ENCODE measurements at regions not wholly inside any gene's neighbourhood (a gene's known extent, or its start where the extent isn't known, plus 50 kb on each side); places are given as distances from the start of the nearest gene placed in this dataset.

DNA sequence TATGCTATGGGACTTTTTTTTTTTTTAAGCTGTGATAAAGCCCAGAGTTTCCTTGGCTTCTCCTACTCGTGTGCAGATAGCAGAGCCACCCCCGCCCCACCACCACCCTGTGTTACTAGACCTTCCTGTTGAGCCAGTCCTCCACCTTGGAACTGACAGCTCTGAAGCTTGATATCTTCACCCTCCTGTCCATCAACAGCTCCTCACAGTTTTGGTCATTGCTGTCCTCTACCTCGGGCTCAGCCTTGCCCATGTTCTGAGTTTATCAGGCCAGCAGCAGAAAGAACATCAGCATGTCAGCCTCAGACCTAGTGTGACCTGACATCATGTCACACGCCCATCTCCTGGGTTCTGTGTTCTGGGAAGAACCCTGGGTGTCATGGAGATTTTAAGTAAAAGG lies 167.1 kb upstream of the RAI14 start:
- Mint-ChIP-seq H3K9me3 (peaks cover 0 to 3% (median 0%) of the 10 kb centered on the region in 9 donors), H3K27me3 (peaks cover 12 to 32% (median 30%) of the 10 kb centered on the region in 5 donors), H3K27ac (no peak overlapping the region), H3K36me3 (no peaks in the 10 kb centered on the region), H3K4me1 (peaks cover 2 to 6% (median 2%) of the 10 kb centered on the region in 4 donors), H3K4me3 (no peak overlapping the region)
- POLR2A ChIA-PET: no interaction called here
- no peak for ATAC-seq
- no peak for DNase-seq

DNA sequence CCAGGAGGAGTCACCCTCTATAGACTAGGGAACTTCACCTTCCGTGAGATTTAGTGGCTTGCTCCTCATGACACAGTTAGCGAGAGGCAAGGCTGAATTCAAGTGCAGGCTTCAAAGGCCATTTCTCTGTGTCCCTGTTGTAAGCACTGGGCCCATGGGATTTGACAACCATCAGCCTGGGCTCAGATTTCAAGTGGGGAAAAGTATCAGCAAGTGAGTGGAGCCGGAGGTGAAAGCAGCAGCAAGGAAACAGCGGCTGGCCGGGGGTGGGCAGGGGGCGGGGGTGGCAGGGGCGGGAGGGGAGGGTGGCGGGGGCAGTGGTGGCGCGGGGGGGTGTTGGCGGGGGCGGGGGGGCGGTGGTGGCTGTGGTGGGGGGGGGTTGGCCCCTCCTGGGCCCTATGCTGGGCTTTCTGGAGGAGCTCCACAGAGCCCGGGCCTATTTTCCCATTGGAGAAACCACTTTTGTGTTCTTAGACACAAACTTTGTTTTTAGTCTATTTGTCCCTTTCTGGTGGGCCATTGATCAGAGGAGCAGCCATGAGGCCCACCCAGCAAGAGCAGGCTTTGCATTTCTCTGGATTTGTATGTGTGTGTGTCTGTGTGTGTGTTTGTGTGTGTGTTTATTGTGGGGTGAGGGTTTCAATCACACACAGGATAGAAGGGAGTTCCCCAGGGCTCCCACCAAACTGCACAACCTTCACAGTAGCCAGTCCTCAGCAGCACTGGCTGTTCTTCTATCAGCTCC lies 165.4 kb upstream of the RAI14 start:
- peaks cover 2 to 6% (median 3%) of the 10 kb centered on the region in 4 donors for H3K4me1 Mint-ChIP-seq
- H3K4me3 Mint-ChIP-seq: no peak overlapping the region
- H3K9me3 Mint-ChIP-seq: peaks cover 0 to 3% (median 0%) of the 10 kb centered on the region in 9 donors
- no peak for DNase-seq
- H3K27ac Mint-ChIP-seq: no peak overlapping the region
- H3K36me3 Mint-ChIP-seq: no peaks in the 10 kb centered on the region
- H3K27me3 Mint-ChIP-seq: peaks cover 12 to 32% (median 25%) of the 10 kb centered on the region in 5 donors
- POLR2A ChIA-PET: no interaction called here
- no peak for ATAC-seq

DNA sequence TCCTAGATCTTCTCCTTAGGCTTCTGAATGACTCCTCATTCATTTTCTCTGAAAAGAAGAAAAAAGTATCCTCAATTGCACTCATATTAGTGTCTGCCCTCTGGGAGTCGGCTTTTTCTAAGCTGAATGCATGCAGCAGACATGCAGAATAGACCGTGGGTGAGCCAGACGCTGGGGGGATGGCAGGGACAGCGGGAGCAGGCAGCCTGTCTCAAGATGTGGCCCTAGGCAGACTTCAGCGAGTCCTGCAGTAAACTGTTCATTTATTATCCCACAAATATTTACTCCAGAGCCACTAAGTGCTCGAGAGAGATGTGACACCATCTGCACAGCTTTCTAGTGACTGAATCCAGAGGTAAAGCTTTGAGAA lies 164.9 kb upstream of the RAI14 start:
- ATAC-seq: no peak
- no peak overlapping the region for H3K27ac Mint-ChIP-seq

DNA sequence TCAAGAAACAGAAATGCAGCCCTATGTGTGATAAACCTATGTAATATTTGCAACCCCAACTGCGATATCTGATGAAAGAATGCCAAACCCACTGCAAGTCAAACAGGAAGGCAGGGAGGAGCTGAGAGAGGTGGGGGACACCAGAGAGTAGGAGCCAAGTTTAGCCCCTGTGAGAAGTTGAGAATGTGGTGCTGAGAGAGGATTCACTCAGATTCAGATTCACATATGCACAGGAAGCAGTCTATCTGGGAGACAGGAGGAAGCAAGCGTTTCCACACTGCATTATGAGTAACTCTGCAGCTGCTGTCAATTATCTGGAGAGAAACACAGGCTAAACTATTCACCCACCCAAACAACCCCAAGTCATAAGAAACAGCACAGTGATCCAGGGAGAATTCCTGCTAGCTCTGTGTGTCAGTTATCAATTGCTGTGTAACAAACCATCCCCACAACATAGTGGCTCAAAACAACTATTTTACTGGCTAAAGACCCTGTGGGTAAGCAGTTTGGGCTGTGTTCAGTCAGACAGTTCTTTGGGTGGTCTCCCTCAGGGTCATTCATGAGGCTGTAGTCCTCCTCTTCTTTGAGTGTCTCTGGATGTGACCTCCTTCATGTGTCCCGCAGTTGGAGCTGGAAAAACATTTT lies 161.9 kb upstream of the RAI14 start:
- Mint-ChIP-seq H3K4me1 (peaks cover 0 to 13% (median 2%) of the 10 kb centered on the region in 4 donors), H3K9me3 (peaks cover 0 to 3% (median 0%) of the 10 kb centered on the region in 9 donors), H3K27me3 (peaks cover 0 to 10% (median 3%) of the 10 kb centered on the region in 5 donors), H3K4me3 (no peak overlapping the region), H3K36me3 (no peaks in the 10 kb centered on the region), H3K27ac (peak overlapping the region in 1 of 10 donors; percentile 61)
- no peak for ATAC-seq
- DNase-seq: no peak
- POLR2A ChIA-PET: no interaction called here

More for the DNA sequence above, 164.9 kb upstream of the RAI14 start:
- H3K4me1 Mint-ChIP-seq: peaks cover 1 to 3% (median 2%) of the 10 kb centered on the region in 4 donors
- no peak overlapping the region for H3K4me3 Mint-ChIP-seq
- POLR2A ChIA-PET: no interaction called here
- DNase-seq: no peak
- peaks cover 10 to 27% (median 23%) of the 10 kb centered on the region in 5 donors for H3K27me3 Mint-ChIP-seq
- no peaks in the 10 kb centered on the region for H3K36me3 Mint-ChIP-seq
- H3K9me3 Mint-ChIP-seq: peaks cover 0 to 3% (median 0%) of the 10 kb centered on the region in 9 donors

DNA sequence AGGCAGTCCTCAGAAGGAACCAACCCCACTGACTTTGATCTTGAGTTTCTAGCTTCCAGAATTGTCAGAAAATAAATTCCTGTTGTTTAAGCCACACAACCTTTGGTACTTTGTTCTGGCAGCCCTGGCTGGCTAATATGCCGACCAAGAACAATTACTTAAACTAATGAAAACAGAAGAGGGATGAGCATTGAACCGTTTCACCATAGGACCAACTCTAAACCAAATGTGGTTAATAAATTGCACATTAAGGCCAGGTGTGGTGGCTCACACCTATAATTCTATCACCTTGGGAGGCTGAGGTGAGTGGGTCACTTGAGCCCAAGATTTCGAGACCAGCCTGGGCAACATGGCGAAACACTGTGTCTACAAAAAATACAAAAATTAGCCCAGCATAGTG lies 160.9 kb upstream of the RAI14 start:
- ATAC-seq (no peak), DNase-seq (no peak)
- Mint-ChIP-seq H3K36me3 (no peaks in the 10 kb centered on the region), H3K27ac (peak overlapping the region in 1 of 10 donors; percentile 36), H3K4me1 (peaks cover 0 to 17% (median 2%) of the 10 kb centered on the region in 4 donors), H3K27me3 (peaks cover 0 to 5% (median 0%) of the 10 kb centered on the region in 5 donors), H3K9me3 (peaks cover 0 to 3% (median 0%) of the 10 kb centered on the region in 9 donors), H3K4me3 (no peak overlapping the region)
- POLR2A ChIA-PET: no interaction called here

DNA sequence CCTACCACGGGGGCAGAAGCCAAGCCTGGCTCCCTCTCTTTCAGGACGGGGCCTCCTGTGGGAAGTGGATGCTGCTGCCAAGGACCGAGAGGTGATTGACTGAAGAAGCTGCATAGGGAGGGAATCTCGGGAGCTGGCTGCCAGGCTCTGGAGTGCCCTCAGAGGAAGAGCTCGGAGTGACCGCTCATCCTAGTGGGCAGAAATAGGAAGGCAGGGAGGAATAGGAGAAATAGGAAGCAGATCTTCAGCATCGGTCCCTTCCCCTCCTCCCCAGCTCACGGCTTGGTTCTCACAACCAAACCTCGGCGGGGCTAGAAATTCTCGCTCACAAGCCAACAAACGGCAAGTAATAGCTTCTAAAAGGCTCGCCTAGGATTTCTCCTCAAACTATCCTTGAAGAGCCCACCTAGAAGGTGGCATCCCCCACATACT lies 159.9 kb upstream of the RAI14 start:
- POLR2A ChIA-PET: no interaction called here
- DNase-seq: no peak
- ATAC-seq: no peak
- Mint-ChIP-seq H3K4me1 (peaks cover 0 to 19% (median 2%) of the 10 kb centered on the region in 4 donors), H3K9me3 (peaks cover 0 to 3% (median 0%) of the 10 kb centered on the region in 9 donors), H3K27ac (peak overlapping the region in 1 of 10 donors; percentile 35), H3K36me3 (no peaks in the 10 kb centered on the region), H3K27me3 (peaks cover 0 to 5% (median 0%) of the 10 kb centered on the region in 5 donors), H3K4me3 (no peak overlapping the region)

DNA sequence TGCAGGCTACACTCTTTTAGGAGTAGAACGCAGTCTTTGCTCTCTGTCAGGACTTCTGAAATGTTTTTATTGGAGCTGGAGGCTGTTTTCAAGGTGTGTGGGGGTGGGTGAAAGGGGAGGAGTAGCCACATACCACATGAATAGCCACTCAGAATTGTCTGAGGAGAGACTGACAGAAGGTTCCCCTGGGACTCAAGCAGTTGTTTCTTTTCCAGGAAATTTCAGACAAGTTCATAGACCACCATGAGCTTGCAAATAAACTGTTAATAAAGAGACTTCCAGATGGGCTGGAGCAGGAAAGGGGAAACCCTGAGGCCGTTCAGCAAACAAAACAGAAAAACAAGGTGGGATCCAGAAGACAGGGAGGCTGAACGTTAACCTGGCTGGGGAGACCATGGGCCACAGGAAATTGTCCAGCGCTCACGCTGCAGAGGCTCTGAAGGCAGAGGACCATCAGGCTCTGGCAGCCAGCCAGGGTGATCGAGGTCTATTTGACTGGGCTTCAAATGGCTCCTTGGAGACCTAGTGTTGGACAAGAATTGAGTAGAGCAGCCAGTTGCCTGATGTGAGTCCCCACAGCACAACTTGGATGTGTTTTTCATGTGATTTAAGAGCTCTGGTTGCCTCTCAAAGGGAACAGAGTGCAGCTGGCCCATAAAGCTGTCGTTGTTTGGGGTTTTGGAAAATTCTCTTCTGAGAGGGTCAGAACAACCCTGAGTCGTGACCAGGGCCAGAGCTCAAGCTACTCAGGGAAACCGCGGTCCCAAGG lies 159.2 kb upstream of the RAI14 start:
- peaks cover 0 to 5% (median 2%) of the 10 kb centered on the region in 5 donors for H3K27me3 Mint-ChIP-seq
- peaks cover 0 to 19% (median 2%) of the 10 kb centered on the region in 4 donors for H3K4me1 Mint-ChIP-seq
- peaks cover 0 to 3% (median 0%) of the 10 kb centered on the region in 9 donors for H3K9me3 Mint-ChIP-seq
- ATAC-seq (no peak), DNase-seq (no peak)
- POLR2A ChIA-PET: no interaction called here
- no peak overlapping the region for H3K27ac Mint-ChIP-seq
- H3K36me3 Mint-ChIP-seq: no peaks in the 10 kb centered on the region
- H3K4me3 Mint-ChIP-seq: no peak overlapping the region

DNA sequence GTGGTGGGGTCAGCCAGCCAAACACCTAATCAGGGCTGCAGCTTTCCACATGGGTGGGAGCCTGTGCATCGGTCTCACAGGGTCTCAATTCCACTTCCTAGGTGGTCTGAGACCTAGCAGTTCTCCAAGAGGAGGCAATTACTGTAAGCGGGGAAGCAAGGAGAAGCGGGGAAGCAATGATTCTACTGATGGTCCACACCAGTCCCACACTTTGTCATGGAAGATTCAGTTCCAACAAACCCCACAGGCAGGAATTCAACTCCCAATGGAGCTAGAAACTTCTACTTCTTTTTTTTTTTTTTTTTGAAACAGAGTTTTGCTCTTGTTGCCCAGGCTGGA lies 158.7 kb upstream of the RAI14 start:
- DNase-seq (no peak), ATAC-seq (no peak)
- POLR2A ChIA-PET: no interaction called here
- Mint-ChIP-seq H3K27me3 (peaks cover 0 to 11% (median 8%) of the 10 kb centered on the region in 5 donors), H3K36me3 (no peaks in the 10 kb centered on the region), H3K4me1 (peaks cover 0 to 19% (median 2%) of the 10 kb centered on the region in 4 donors), H3K9me3 (peaks cover 0 to 3% (median 0%) of the 10 kb centered on the region in 9 donors), H3K27ac (peak overlapping the region in 1 of 10 donors; percentile 63), H3K4me3 (no peak overlapping the region)

DNA sequence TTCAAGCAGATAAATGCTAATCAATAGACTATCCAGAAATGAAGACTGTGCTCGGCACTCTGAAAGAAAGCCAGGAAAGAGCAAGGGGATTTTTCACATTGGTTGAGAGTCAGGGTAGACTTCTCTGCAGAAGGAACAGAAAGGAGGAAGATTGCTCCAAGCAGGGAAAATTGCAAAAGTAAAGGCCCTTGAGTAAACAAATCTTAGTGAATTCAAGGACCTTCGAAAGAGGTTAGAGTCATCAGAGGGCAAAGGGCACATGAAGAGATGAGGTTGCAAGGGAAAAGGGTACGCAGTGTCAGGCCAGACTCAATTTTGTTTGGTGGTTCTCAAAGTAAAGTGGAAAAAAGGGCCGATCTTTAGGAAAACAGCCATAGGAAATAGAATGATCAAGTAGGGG lies 157.6 kb upstream of the RAI14 start:
- ATAC-seq (no peak), DNase-seq (no peak)
- no peaks in the 10 kb centered on the region for H3K9me3 Mint-ChIP-seq
- POLR2A ChIA-PET: no interaction called here
- peak overlapping the region in 1 of 10 donors; percentile 1 for H3K4me3 Mint-ChIP-seq
- H3K27ac Mint-ChIP-seq: peak overlapping the region in 2 of 10 donors; percentile 39 to 45
- H3K36me3 Mint-ChIP-seq: no peaks in the 10 kb centered on the region
- H3K4me1 Mint-ChIP-seq: peaks cover 0 to 19% (median 2%) of the 10 kb centered on the region in 4 donors
- H3K27me3 Mint-ChIP-seq: peaks cover 3 to 19% (median 9%) of the 10 kb centered on the region in 5 donors

DNA sequence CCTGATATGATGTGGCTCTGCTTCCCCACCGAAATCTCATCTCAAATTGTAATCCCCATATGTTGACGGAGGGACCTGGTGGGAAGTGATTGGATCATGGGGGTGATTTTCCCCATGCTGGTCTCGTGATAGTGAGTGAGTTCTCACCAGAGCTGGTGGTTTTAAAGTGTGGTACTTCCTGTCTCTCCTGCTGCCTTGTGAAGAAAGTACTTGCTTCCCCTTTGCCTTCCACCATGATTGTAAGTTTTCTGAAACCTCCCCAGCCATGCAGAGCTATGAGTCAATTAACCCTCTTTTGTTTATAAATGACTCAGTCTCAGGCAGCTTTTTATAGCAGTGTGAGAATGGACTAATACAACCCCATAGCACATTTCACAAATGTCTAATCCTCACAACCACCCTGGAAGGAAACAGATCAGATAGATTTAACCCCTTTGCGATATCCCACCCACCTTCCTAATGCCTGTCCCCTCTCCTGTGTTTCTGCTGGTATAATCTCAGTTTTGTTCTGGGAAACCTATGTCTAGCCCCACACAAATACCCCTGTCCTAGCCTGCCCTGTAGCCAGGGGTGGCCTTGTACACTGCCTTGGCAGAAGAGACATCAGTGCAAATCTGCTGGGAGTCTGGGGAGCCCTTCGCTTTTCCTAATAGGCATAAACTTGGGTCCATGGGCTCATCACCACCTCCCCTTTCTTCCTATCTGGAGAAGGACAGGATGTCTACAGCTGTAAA lies 157.0 kb upstream of the RAI14 start:
- H3K36me3 Mint-ChIP-seq: no peaks in the 10 kb centered on the region

DNA sequence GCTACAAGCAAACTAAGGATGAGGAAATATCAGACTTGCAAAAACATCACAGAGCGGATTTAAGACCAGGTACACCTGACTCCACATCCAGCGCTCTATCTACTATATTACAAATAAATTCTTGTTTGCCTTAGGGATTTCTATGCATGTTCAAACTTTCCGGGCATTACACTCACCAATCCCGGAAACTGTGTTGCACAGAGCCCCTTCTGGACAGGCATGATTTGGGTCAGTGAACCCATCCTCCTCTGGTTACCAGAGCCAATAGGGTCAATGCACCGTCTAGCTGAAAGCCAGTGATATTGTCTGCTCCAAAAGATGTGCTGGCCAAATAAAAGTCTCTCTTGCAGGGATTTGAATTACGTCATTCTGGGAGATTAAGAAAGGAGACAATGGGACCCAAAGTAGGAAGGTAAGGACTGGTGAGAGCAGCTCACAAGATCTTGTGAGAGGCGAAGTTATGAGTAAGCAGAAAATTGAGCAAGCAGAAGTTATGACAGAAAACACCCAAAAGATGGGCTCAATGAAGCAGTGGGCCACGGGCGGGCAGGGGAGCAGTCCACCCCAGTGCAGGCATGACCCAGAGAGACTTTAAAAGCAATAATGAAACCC lies 155.8 kb upstream of the RAI14 start:
- Mint-ChIP-seq H3K9me3 (no peaks in the 10 kb centered on the region), H3K4me1 (peaks cover 0 to 19% (median 2%) of the 10 kb centered on the region in 4 donors), H3K36me3 (no peaks in the 10 kb centered on the region), H3K27ac (no peak overlapping the region), H3K27me3 (peaks cover 4 to 37% (median 10%) of the 10 kb centered on the region in 5 donors), H3K4me3 (no peak overlapping the region)
- no peak for ATAC-seq
- POLR2A ChIA-PET: no interaction called here
- no peak for DNase-seq

More for the DNA sequence above, 157.0 kb upstream of the RAI14 start:
- no peak for ATAC-seq
- H3K27me3 Mint-ChIP-seq: peaks cover 3 to 25% (median 9%) of the 10 kb centered on the region in 5 donors
- no peaks in the 10 kb centered on the region for H3K9me3 Mint-ChIP-seq
- peaks cover 0 to 19% (median 2%) of the 10 kb centered on the region in 4 donors for H3K4me1 Mint-ChIP-seq
- peak in 2 of 10 donors; percentile 2 to 12 for DNase-seq
- POLR2A ChIA-PET: no interaction called here
- peak overlapping the region in 3 of 10 donors; percentile 23 to 45 (median 39) for H3K27ac Mint-ChIP-seq
- peak overlapping the region in 1 of 10 donors; percentile 3 for H3K4me3 Mint-ChIP-seq

DNA sequence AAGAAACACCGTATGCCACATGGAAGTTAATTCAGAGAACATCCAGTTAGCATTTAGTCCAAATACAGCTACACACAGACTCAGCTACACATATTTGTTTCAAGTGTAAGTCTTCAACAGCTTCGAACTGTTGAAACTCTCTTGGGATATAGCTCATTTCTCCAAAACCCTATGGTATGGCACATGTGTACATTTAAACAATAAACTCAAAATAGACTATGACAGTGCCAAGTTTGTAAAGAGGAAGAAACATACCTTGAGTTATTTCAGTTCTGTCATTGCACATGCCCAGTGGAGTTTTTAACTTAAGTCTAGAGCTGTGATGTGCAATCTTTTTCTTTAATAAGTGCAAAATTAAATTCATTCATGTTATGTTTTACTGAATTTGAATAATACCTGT lies 155.1 kb upstream of the RAI14 start:
- ATAC-seq: no peak
- Mint-ChIP-seq H3K4me1 (peaks cover 0 to 18% (median 1%) of the 10 kb centered on the region in 4 donors), H3K36me3 (no peaks in the 10 kb centered on the region), H3K27me3 (peaks cover 5 to 41% (median 13%) of the 10 kb centered on the region in 5 donors), H3K4me3 (no peak overlapping the region), H3K27ac (no peak overlapping the region), H3K9me3 (no peaks in the 10 kb centered on the region)
- no peak for DNase-seq
- POLR2A ChIA-PET: no interaction called here
